GM23338 (cell line): ENCODE measurements at regions not wholly inside any gene's neighbourhood (a gene's known extent, or its start where the extent isn't known, plus 50 kb on each side); places are given as distances from the start of the nearest gene placed in this dataset.

Source experiments
- CREB1 ChIP-seq: fragments of 250-450 bp; sonication (Bioruptor Pico); IDR thresholded peaks from 2 replicates; pipeline ENCODE4 v1.5.0; 2020; ENCODE audit warnings: low read depth, mild to moderate bottlenecking, moderate library complexity
- CTCF ChIP-seq, 2 experiments: fragments of 200-600 bp in 1 of 2; sonication (generic) in 1 of 2; conservative IDR thresholded peaks; 2 replicates each; pipeline versions ENCODE4 v1.5.1 to v1.6.1; 2016 to 2017; ENCODE audit warnings: antibody characterized with exemption in 2 of 2, low read depth in 2 of 2, mild to moderate bottlenecking in 2 of 2, moderate library complexity in 1 of 2
- ETS1 ChIP-seq: IDR thresholded peaks from 2 replicates; pipeline ENCODE4 v1.6.1; 2016; ENCODE audit warnings: antibody characterized with exemption
- EZH2 ChIP-seq: fragments of 200-600 bp; sonication (generic); IDR thresholded peaks from one replicate; pipeline ENCODE4 v1.8.0; 2017; ENCODE audit warnings: antibody characterized with exemption, mild to moderate bottlenecking, low read depth; ENCODE audit not compliant: unreplicated experiment
- EZH2phosphoT487 ChIP-seq: fragments of 200-600 bp; sonication (generic); IDR thresholded peaks from one replicate; pipeline ENCODE4 v1.8.1; 2018; ENCODE audit warnings: antibody characterized with exemption; ENCODE audit not compliant: unreplicated experiment
- POLR2AphosphoS5 ChIP-seq: IDR thresholded peaks from 2 replicates; pipeline ENCODE4 v1.6.1; 2016; ENCODE audit warnings: antibody characterized with exemption, low read depth
- TF ChIP-seq, protein P1 (sequence below): IDR thresholded peaks from one replicate; pipeline ENCODE4 v1.6.1; 2018; ENCODE audit warnings: antibody characterized with exemption; ENCODE audit not compliant: unreplicated experiment

DNA sequence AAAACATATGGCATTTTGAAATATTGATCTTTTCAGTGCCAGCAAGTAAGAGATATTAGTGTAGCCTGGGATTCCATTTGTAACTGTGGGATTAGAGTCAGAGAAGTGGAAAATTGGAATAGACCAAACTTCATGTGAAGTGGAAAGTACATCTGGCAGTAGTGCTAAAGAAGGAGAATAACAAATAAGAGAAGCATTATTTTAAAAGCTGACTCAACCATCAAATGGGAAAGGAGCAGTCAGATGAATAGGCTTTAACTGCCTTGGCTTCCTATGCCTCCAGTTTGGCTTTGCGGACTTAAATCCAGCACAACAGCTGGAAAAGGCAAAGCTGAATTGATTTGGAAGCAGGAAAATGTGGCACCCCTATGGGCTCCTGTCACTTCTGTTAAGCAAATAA lies 623.1 kb downstream of the TSN start:
- TF ChIP-seq, protein P1, sequence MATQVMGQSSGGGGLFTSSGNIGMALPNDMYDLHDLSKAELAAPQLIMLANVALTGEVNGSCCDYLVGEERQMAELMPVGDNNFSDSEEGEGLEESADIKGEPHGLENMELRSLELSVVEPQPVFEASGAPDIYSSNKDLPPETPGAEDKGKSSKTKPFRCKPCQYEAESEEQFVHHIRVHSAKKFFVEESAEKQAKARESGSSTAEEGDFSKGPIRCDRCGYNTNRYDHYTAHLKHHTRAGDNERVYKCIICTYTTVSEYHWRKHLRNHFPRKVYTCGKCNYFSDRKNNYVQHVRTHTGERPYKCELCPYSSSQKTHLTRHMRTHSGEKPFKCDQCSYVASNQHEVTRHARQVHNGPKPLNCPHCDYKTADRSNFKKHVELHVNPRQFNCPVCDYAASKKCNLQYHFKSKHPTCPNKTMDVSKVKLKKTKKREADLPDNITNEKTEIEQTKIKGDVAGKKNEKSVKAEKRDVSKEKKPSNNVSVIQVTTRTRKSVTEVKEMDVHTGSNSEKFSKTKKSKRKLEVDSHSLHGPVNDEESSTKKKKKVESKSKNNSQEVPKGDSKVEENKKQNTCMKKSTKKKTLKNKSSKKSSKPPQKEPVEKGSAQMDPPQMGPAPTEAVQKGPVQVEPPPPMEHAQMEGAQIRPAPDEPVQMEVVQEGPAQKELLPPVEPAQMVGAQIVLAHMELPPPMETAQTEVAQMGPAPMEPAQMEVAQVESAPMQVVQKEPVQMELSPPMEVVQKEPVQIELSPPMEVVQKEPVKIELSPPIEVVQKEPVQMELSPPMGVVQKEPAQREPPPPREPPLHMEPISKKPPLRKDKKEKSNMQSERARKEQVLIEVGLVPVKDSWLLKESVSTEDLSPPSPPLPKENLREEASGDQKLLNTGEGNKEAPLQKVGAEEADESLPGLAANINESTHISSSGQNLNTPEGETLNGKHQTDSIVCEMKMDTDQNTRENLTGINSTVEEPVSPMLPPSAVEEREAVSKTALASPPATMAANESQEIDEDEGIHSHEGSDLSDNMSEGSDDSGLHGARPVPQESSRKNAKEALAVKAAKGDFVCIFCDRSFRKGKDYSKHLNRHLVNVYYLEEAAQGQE = no peak
- no peak for TF ChIP-seq CTCF (conservative IDR thresholded peaks at IDR 0.05; ENCODE audit: low read depth in 2 of 2)
- no peak for TF ChIP-seq POLR2AphosphoS5
- no peak for TF ChIP-seq EZH2phosphoT487
- no peak for TF ChIP-seq EZH2
- TF ChIP-seq ETS1 = no peak
- TF ChIP-seq CREB1 (CRISPR knock-in tag) = no peak
